SU-DHL-6 (cell line): ENCODE measurements at regions not wholly inside any gene's neighbourhood (a gene's known extent, or its start where the extent isn't known, plus 50 kb on each side); places are given as distances from the start of the nearest gene placed in this dataset.

Experiments used
- H2AFZ ChIP-seq: fragments of 200-600 bp; sonication (generic); 2 replicates; pipeline ENCODE4 v1.6.1; 2014; ENCODE audit warnings: low read depth, mild to moderate bottlenecking, moderate library complexity, mixed read lengths, antibody characterized with exemption, low read length; ENCODE audit not compliant: severe bottlenecking
- H3F3A ChIP-seq: fragments of 200-600 bp; shearing (Covaris generic); 2 replicates; pipeline ENCODE4 v1.6.0; 2016; ENCODE audit warnings: antibody characterized with exemption, mild to moderate bottlenecking; ENCODE audit not compliant: insufficient read depth
- H3K27ac ChIP-seq: fragments of 200-600 bp; sonication (generic); 2 replicates; pipeline ENCODE4 v1.5.1; 2016; ENCODE audit warnings: low read depth, mild to moderate bottlenecking, low read length, moderate library complexity, mixed read lengths
- H3K27me3 ChIP-seq: fragments of 200-600 bp; sonication (generic), shearing (Covaris generic); 2 replicates; pipeline ENCODE4 v1.6.0; 2014; ENCODE audit warnings: mild to moderate bottlenecking, low read length
- H3K36me3 ChIP-seq: fragments of 200-600 bp; sonication (generic); 2 replicates; pipeline ENCODE4 v1.6.1; 2014; ENCODE audit warnings: mild to moderate bottlenecking, low read length, mixed read lengths
- H3K4me2 ChIP-seq: fragments of 300-600, 200-600 bp; shearing (Covaris generic), sonication (generic); 2 replicates; pipeline ENCODE4 v1.6.0; 2014; ENCODE audit warnings: low read length, low read depth, mild to moderate bottlenecking; ENCODE audit not compliant: poor library complexity, severe bottlenecking
- H3K4me3 ChIP-seq: fragments of 200-600 bp; sonication (generic); 2 replicates; pipeline ENCODE4 v1.5.1; 2014; ENCODE audit warnings: antibody characterized with exemption, low read length, mild to moderate bottlenecking, mixed read lengths; ENCODE audit not compliant: insufficient read depth, poor library complexity, severe bottlenecking
- H3K79me2 ChIP-seq: fragments of 200-600 bp; sonication (generic); 2 replicates; pipeline ENCODE4 v1.6.1; 2014; ENCODE audit warnings: mild to moderate bottlenecking, low read length, moderate library complexity; ENCODE audit not compliant: insufficient read depth
- H3K9ac ChIP-seq: fragments of 200-600 bp; sonication (generic); 2 replicates; pipeline ENCODE4 v1.7.0; 2014; ENCODE audit warnings: mild to moderate bottlenecking, low read length
- H3K9me2 ChIP-seq: fragments of 200-600 bp; sonication (generic); replicated peaks from 2 replicates; pipeline ENCODE4 v1.6.1; 2014; ENCODE audit warnings: low read length; ENCODE audit not compliant: insufficient read depth
- H3K9me3 ChIP-seq: fragments of 200-600 bp; sonication (generic); 2 replicates; pipeline ENCODE4 v1.6.1; 2014; ENCODE audit warnings: low read length, mixed read lengths; ENCODE audit not compliant: insufficient read depth
- H4K20me1 ChIP-seq: fragments of 200-600 bp; sonication (generic); 2 replicates; pipeline ENCODE4 v1.6.1; 2014; ENCODE audit warnings: low read depth, mild to moderate bottlenecking, antibody characterized with exemption, low read length, moderate library complexity, mixed read lengths
- EZH2phosphoT487 ChIP-seq: fragments of 200-600 bp; sonication (generic), shearing (Covaris generic); conservative IDR thresholded peaks from 2 replicates; pipeline ENCODE4 v1.6.1; 2018; ENCODE audit warnings: mild to moderate bottlenecking, antibody characterized with exemption, low read length, moderate library complexity, mixed read lengths
- TF ChIP-seq, protein P1 (sequence below): fragments of 200-600 bp; sonication (generic); IDR thresholded peaks from one replicate; pipeline ENCODE4 v1.5.1; 2017; ENCODE audit warnings: antibody characterized with exemption, mild to moderate bottlenecking, low read length, moderate library complexity; ENCODE audit not compliant: insufficient read depth, poor library complexity, severe bottlenecking

DNA sequence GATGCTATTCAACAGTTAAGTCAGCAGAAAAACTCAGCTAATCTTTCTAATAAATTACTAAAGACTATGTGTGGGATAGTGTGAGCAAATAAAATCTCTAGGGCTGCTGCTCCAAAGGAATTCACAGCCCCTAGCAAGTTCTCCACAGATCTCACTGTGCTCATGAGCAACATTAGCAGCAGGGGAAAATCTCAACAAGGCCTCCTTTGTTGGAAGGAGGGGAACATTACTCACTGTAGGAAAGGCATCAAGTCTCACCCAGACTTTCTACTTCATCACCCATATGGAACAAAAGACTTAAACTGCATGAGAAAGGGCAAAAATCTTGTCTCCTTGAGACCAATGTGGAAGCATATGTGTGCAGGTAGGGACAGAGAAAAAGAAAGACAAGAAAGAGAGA lies 726.4 kb upstream of the SLC35B3 start:
- no peaks in the 10 kb centered on the region for H3K36me3 ChIP-seq
- H3F3A ChIP-seq: no peaks in the 10 kb centered on the region
- H3K27me3 ChIP-seq: no peaks in the 10 kb centered on the region
- no peak for TF ChIP-seq EZH2phosphoT487
- TF ChIP-seq, protein P1, sequence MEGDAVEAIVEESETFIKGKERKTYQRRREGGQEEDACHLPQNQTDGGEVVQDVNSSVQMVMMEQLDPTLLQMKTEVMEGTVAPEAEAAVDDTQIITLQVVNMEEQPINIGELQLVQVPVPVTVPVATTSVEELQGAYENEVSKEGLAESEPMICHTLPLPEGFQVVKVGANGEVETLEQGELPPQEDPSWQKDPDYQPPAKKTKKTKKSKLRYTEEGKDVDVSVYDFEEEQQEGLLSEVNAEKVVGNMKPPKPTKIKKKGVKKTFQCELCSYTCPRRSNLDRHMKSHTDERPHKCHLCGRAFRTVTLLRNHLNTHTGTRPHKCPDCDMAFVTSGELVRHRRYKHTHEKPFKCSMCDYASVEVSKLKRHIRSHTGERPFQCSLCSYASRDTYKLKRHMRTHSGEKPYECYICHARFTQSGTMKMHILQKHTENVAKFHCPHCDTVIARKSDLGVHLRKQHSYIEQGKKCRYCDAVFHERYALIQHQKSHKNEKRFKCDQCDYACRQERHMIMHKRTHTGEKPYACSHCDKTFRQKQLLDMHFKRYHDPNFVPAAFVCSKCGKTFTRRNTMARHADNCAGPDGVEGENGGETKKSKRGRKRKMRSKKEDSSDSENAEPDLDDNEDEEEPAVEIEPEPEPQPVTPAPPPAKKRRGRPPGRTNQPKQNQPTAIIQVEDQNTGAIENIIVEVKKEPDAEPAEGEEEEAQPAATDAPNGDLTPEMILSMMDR: no peak
- no peak overlapping the region for H2AFZ ChIP-seq
- no peaks in the 10 kb centered on the region for H3K79me2 ChIP-seq
- H3K4me3 ChIP-seq: no peak overlapping the region
- no peaks in the 10 kb centered on the region for H3K9me2 ChIP-seq
- H3K4me2 ChIP-seq: no peak overlapping the region
- no peak overlapping the region for H3K9ac ChIP-seq
- no peaks in the 10 kb centered on the region; the same call in 1 of the 2 replicates for H4K20me1 ChIP-seq
- H3K9me3 ChIP-seq: no peaks in the 10 kb centered on the region
- no peak overlapping the region for H3K27ac ChIP-seq

DNA sequence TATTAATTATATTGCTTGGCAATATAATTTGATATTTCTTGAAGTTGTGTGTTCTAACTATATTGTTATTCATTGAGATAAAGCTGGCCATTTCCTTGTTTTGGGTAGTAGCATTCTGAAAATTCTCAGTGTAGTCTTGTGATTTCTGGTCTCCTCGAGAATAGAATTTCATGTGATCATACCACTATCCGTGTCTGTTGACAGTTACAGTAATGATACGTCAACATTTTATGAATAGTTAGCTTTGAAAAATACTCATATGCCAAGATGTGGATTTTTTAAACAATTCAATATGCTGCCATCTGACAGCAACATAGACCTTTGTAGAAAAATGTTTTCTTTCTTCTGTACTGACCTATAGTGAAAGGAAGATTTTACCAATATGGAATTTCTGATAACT lies 723.7 kb upstream of the SLC35B3 start:
- H3K9ac ChIP-seq: no peak overlapping the region
- H4K20me1 ChIP-seq: no peaks in the 10 kb centered on the region; the same call in 1 of the 2 replicates
- no peak overlapping the region for H3K4me2 ChIP-seq
- no peaks in the 10 kb centered on the region for H3K79me2 ChIP-seq
- no peak overlapping the region for H3K4me3 ChIP-seq
- H3K27me3 ChIP-seq: no peaks in the 10 kb centered on the region
- no peak overlapping the region for H3K27ac ChIP-seq
- H3K9me3 ChIP-seq: no peaks in the 10 kb centered on the region
- H3K9me2 ChIP-seq: no peaks in the 10 kb centered on the region
- H3K36me3 ChIP-seq: no peaks in the 10 kb centered on the region
- TF ChIP-seq, protein P1: no peak
- no peak for TF ChIP-seq EZH2phosphoT487
- H2AFZ ChIP-seq: no peak overlapping the region
- no peaks in the 10 kb centered on the region for H3F3A ChIP-seq

DNA sequence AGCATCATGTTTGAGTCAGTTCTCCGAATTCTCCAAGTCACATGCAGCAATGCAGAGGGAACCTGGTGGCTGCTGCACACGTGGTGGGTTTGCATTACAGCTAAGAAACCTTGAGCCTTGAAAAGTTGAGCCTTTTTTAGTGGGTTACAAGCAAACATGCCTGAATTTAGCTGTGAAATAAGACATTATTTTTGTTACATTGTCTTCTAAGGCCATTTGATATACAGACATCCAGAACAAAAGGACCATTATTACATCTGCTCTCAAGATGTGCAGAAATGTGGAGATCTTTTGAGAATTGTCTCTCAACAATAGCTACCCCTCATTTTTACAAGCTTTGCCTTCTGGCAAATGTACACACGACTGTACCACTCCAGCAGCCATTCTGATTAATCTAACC lies 720.5 kb upstream of the SLC35B3 start:
- Histone ChIP-seq H3K4me2 (no peak overlapping the region), H3K36me3 (no peaks in the 10 kb centered on the region), H3K27ac (no peak overlapping the region), H3F3A (no peaks in the 10 kb centered on the region), H3K9ac (no peak overlapping the region), H3K4me3 (no peak overlapping the region), H3K9me3 (no peaks in the 10 kb centered on the region), H3K9me2 (no peaks in the 10 kb centered on the region), H4K20me1 (no peaks in the 10 kb centered on the region; the same call in 1 of the 2 replicates), H3K79me2 (no peaks in the 10 kb centered on the region), H2AFZ (no peak overlapping the region), H3K27me3 (no peaks in the 10 kb centered on the region)
- TF ChIP-seq, protein P1: no peak
- TF ChIP-seq EZH2phosphoT487: no peak
